OCI-LY3 (cell line): ENCODE measurements at regions not wholly inside any gene's neighbourhood (a gene's known extent, or its start where the extent isn't known, plus 50 kb on each side); places are given as distances from the start of the nearest gene placed in this dataset.

Experiments
- H2AFZ ChIP-seq: fragments of 200-600, 300-600 bp; shearing (Covaris generic); 2 replicates; pipeline ENCODE4 v1.6.0; 2014; ENCODE audit warnings: antibody characterized with exemption, low read depth, low read length
- H3K27ac ChIP-seq: fragments of 200-600, 300-600 bp; sonication (generic); 2 replicates; pipeline ENCODE4 v1.5.1; 2014; ENCODE audit warnings: mild to moderate bottlenecking, low read length, moderate library complexity, mixed read lengths
- H3K27me3 ChIP-seq: fragments of 200-600, 300-600 bp; sonication (generic); 2 replicates; pipeline ENCODE4 v1.6.1; 2014; ENCODE audit warnings: low read depth, low read length, mixed read lengths
- H3K36me3 ChIP-seq: fragments of 200-600, 300-600 bp; sonication (generic); replicated peaks from 2 replicates; pipeline ENCODE3; 2014; ENCODE audit warnings: low read depth, low read length, mixed read lengths
- H3K4me1 ChIP-seq: fragments of 300-600, 200-600 bp; sonication (generic); 2 replicates; pipeline ENCODE4 v1.6.1; 2014; ENCODE audit warnings: low read length, mixed read lengths
- H3K4me2 ChIP-seq: fragments of 200-600, 300-600 bp; sonication (generic); 2 replicates; pipeline ENCODE4 v1.6.1; 2014; ENCODE audit warnings: low read length, mixed read lengths
- H3K4me3 ChIP-seq: fragments of 300-600, 200-600 bp; sonication (generic); 2 replicates; pipeline ENCODE4 v1.5.1; 2014; ENCODE audit warnings: antibody characterized with exemption, mild to moderate bottlenecking, low read length, moderate library complexity
- H3K79me2 ChIP-seq: fragments of 300-600, 200-600 bp; shearing (Covaris generic); 2 replicates; pipeline ENCODE4 v1.6.1; 2014; ENCODE audit warnings: mild to moderate bottlenecking, low read length, mixed read lengths
- H3K9ac ChIP-seq: fragments of 300-600, 200-600 bp; shearing (Covaris generic); 2 replicates; pipeline ENCODE4 v1.6.0; 2014; ENCODE audit warnings: mild to moderate bottlenecking, low read length, moderate library complexity
- H3K9me3 ChIP-seq: fragments of 200-600, 300-600 bp; shearing (Covaris generic); 2 replicates; pipeline ENCODE4 v1.6.1; 2014; ENCODE audit warnings: low read length, mixed read lengths; ENCODE audit not compliant: insufficient read depth
- H4K20me1 ChIP-seq: fragments of 200-600, 300-600 bp; sonication (generic); 2 replicates; pipeline ENCODE4 v1.6.1; 2016; ENCODE audit warnings: low read length, mixed read lengths; ENCODE audit not compliant: insufficient read depth
- CTCF ChIP-seq: fragments of 200-600, 300-600 bp; sonication (generic); IDR thresholded peaks from 2 replicates; pipeline ENCODE4 v1.5.1; 2014; ENCODE audit warnings: antibody characterized with exemption, low read length, low read depth
- EZH2phosphoT487 ChIP-seq: fragments of 200-600 bp; shearing (Covaris generic); IDR thresholded peaks from 2 replicates; pipeline ENCODE4 v1.6.1; 2018; ENCODE audit warnings: antibody characterized with exemption, mixed run types, low read depth

- no peaks in the 10 kb centered on the region for H3K79me2 ChIP-seq
- H3K9me3 ChIP-seq = no peaks in the 10 kb centered on the region
- H3K27ac ChIP-seq = no peak overlapping the region
- no peak overlapping the region for H3K9ac ChIP-seq
- H3K4me3 ChIP-seq = no peak overlapping the region
- no peak overlapping the region for H3K4me2 ChIP-seq
- TF ChIP-seq EZH2phosphoT487 = no peak
- TF ChIP-seq CTCF = no peak
- H3K36me3 ChIP-seq = no peaks in the 10 kb centered on the region
- H4K20me1 ChIP-seq = no peaks in the 10 kb centered on the region
- H3K27me3 ChIP-seq = peaks cover 16% of the 10 kb centered on the region
- no peaks in the 10 kb centered on the region for H3K4me1 ChIP-seq
- H2AFZ ChIP-seq = no peak overlapping the region
Measured at GRCh38 chr12:115421796-115422709, 738.1 kb upstream of the TBX3 start.

- TF ChIP-seq CTCF = no peak
- no peak for TF ChIP-seq EZH2phosphoT487
- no peaks in the 10 kb centered on the region for H4K20me1 ChIP-seq
- no peak overlapping the region for H3K4me2 ChIP-seq
- H3K27me3 ChIP-seq = peaks cover 16% of the 10 kb centered on the region
- no peaks in the 10 kb centered on the region for H3K36me3 ChIP-seq
- H3K4me1 ChIP-seq = no peaks in the 10 kb centered on the region
- H3K9ac ChIP-seq = no peak overlapping the region
- no peaks in the 10 kb centered on the region for H3K79me2 ChIP-seq
- H3K9me3 ChIP-seq = no peaks in the 10 kb centered on the region
- no peak overlapping the region for H3K4me3 ChIP-seq
- H2AFZ ChIP-seq = no peak overlapping the region
- no peak overlapping the region for H3K27ac ChIP-seq
Measured at GRCh38 chr12:115421350-115421749, 737.4 kb upstream of the TBX3 start.

- H3K27ac ChIP-seq = no peak overlapping the region
- no peak for TF ChIP-seq CTCF
- no peak for TF ChIP-seq EZH2phosphoT487
- H3K79me2 ChIP-seq = no peaks in the 10 kb centered on the region
- no peak overlapping the region for H3K4me2 ChIP-seq
- no peak overlapping the region for H3K9ac ChIP-seq
- H3K27me3 ChIP-seq = peaks cover 16% of the 10 kb centered on the region
- no peak overlapping the region for H3K4me3 ChIP-seq
- no peaks in the 10 kb centered on the region for H4K20me1 ChIP-seq
- H3K36me3 ChIP-seq = no peaks in the 10 kb centered on the region
- no peak overlapping the region for H2AFZ ChIP-seq
- no peaks in the 10 kb centered on the region for H3K4me1 ChIP-seq
- H3K9me3 ChIP-seq = no peaks in the 10 kb centered on the region
Measured at GRCh38 chr12:115419145-115419646, 735.2 kb upstream of the TBX3 start.

GRCh38 chr12:115417610-115418009 lies 733.6 kb upstream of the TBX3 start:
- no peaks in the 10 kb centered on the region for H3K36me3 ChIP-seq
- peaks cover 14% of the 10 kb centered on the region for H3K27me3 ChIP-seq
- H3K4me2 ChIP-seq = no peak overlapping the region
- H2AFZ ChIP-seq = no peak overlapping the region
- H4K20me1 ChIP-seq = no peaks in the 10 kb centered on the region
- H3K4me3 ChIP-seq = no peak overlapping the region
- H3K9me3 ChIP-seq = no peaks in the 10 kb centered on the region
- H3K79me2 ChIP-seq = no peaks in the 10 kb centered on the region
- H3K9ac ChIP-seq = no peak overlapping the region
- H3K27ac ChIP-seq = no peak overlapping the region
- H3K4me1 ChIP-seq = no peaks in the 10 kb centered on the region
- TF ChIP-seq CTCF (no peak), EZH2phosphoT487 (no peak)
